ENCODE measurements at regions not wholly inside any gene's neighbourhood (a gene's known extent, or its start where the extent isn't known, plus 50 kb on each side); places are given as distances from the start of the nearest gene placed in this dataset.

- TF ChIP-seq CTCF (IDR thresholded peaks at IDR 0.05) (no peak), POLR2A (IDR thresholded peaks at IDR 0.05) (no peak)
- WGBS, 4 donors: 93 to 95% (median 94%) methylated on average over 6 of the region's 6 CpGs
- no peaks in the 10 kb centered on the region for H3K4me1 ChIP-seq (replicated peaks in 1 of 2)
- H3K9me3 ChIP-seq (replicated peaks in 1 of 3): no peaks in the 10 kb centered on the region
- H3K4me3 ChIP-seq: no peak overlapping the region
- H3K27me3 ChIP-seq: no peaks in the 10 kb centered on the region
- no peak overlapping the region for H3K27ac ChIP-seq
- intact Hi-C loops (cut with DNase I): no loop called here
- DNase-seq: no peak
- H3K36me3 ChIP-seq (replicated peaks in 1 of 2): no peaks in the 10 kb centered on the region
These were observed 68.2 kb upstream of the HRH2 start for GRCh38 chr5:175589714-175590113.

- Histone ChIP-seq H3K27ac (no peak overlapping the region), H3K27me3 (no peaks in the 10 kb centered on the region), H3K4me1 (replicated peaks in 1 of 2) (no peaks in the 10 kb centered on the region), H3K9me3 (replicated peaks in 1 of 3) (no peaks in the 10 kb centered on the region), H3K4me3 (no peak overlapping the region), H3K36me3 (replicated peaks in 1 of 2) (no peaks in the 10 kb centered on the region)
- intact Hi-C loops (cut with DNase I): no loop called here
- TF ChIP-seq POLR2A (IDR thresholded peaks at IDR 0.05): no peak
- no peak for TF ChIP-seq CTCF (IDR thresholded peaks at IDR 0.05)
- DNase-seq: peak in 2 of 7 donors; percentile 12 to 19
- WGBS, 4 donors: 41 to 68% (median 64%) methylated on average over 3 of the region's 3 CpGs
These were observed 67.4 kb upstream of the HRH2 start for GRCh38 chr5:175590471-175590881.

GRCh38 chr5:175591293-175591692, 66.6 kb upstream of the HRH2 start:
- no peak for DNase-seq
- TF ChIP-seq CTCF (IDR thresholded peaks at IDR 0.05): no peak
- no peak for TF ChIP-seq POLR2A (IDR thresholded peaks at IDR 0.05)
- H3K9me3 ChIP-seq (replicated peaks in 1 of 3): no peaks in the 10 kb centered on the region
- H3K4me3 ChIP-seq: no peak overlapping the region
- H3K36me3 ChIP-seq (replicated peaks in 1 of 2): no peaks in the 10 kb centered on the region
- H3K27ac ChIP-seq: no peak overlapping the region
- peaks cover 1% of the 10 kb centered on the region for H3K27me3 ChIP-seq
- intact Hi-C loops (cut with DNase I): no loop called here
- WGBS, 4 donors: 71 to 85% (median 83%) methylated on average over 3 to 4 of the region's 4 CpGs
- no peaks in the 10 kb centered on the region for H3K4me1 ChIP-seq (replicated peaks in 1 of 2)

- Histone ChIP-seq H3K4me1 (replicated peaks in 1 of 2) (no peaks in the 10 kb centered on the region), H3K27me3 (peaks cover 7% of the 10 kb centered on the region), H3K36me3 (replicated peaks in 1 of 2) (no peaks in the 10 kb centered on the region), H3K4me3 (no peak overlapping the region), H3K27ac (no peak overlapping the region), H3K9me3 (replicated peaks in 1 of 3) (no peaks in the 10 kb centered on the region)
- DNase-seq: no peak
- intact Hi-C loops (cut with DNase I): no loop called here
- TF ChIP-seq CTCF (IDR thresholded peaks at IDR 0.05): no peak
- TF ChIP-seq POLR2A (IDR thresholded peaks at IDR 0.05): no peak
These were observed 64.1 kb upstream of the HRH2 start for GRCh38 chr5:175593794-175594193.

All from adrenal gland (tissue), 9 donors.